ENCODE measurements at regions not wholly inside any gene's neighbourhood (a gene's known extent, or its start where the extent isn't known, plus 50 kb on each side); places are given as distances from the start of the nearest gene placed in this dataset.

GRCh38 chr12:107537464-107538119, 148.0 kb upstream of the PWP1 start:
- no peak for DNase-seq

GRCh38 chr12:107539196-107539939, 146.2 kb upstream of the PWP1 start:
- no peak for DNase-seq

GRCh38 chr12:107541001-107541705, 144.4 kb upstream of the PWP1 start:
- no peak for DNase-seq

GRCh38 chr12:107543416-107543815, 142.2 kb upstream of the PWP1 start:
- DNase-seq: no peak

- DNase-seq: no peak
Measured at GRCh38 chr12:107543841-107544240, 141.8 kb upstream of the PWP1 start.

GRCh38 chr12:107544937-107545336, 140.7 kb upstream of the PWP1 start:
- DNase-seq: peak; percentile 63

GRCh38 chr12:107545737-107546353, 139.8 kb upstream of the PWP1 start:
- peak; percentile 75 for DNase-seq

GRCh38 chr12:107547389-107547788, 138.2 kb upstream of the PWP1 start:
- DNase-seq: no peak

- no peak for DNase-seq
Measured at GRCh38 chr12:107549651-107550480, 135.7 kb upstream of the PWP1 start.

- DNase-seq: no peak
Measured at GRCh38 chr12:107551434-107551833, 134.2 kb upstream of the PWP1 start.

GRCh38 chr12:107552263-107552662, 133.3 kb upstream of the PWP1 start:
- no peak for DNase-seq

GRCh38 chr12:107553211-107553765, 132.3 kb upstream of the PWP1 start:
- DNase-seq: no peak

- no peak for DNase-seq
Measured at GRCh38 chr12:107554941-107555340, 130.7 kb upstream of the PWP1 start.

- no peak for DNase-seq
Measured at GRCh38 chr12:107557026-107557425, 128.6 kb upstream of the PWP1 start.

GRCh38 chr12:107557589-107558100, 128.0 kb upstream of the PWP1 start:
- DNase-seq: no peak

- DNase-seq: no peak
Measured at GRCh38 chr12:107558141-107558815, 127.3 kb upstream of the PWP1 start.

- DNase-seq: no peak
Measured at GRCh38 chr12:107558816-107559382, 126.7 kb upstream of the PWP1 start.

GRCh38 chr12:107560165-107560898, 125.3 kb upstream of the PWP1 start:
- DNase-seq: no peak

- DNase-seq: no peak
Measured at GRCh38 chr12:107560899-107561285, 124.7 kb upstream of the PWP1 start.

GRCh38 chr12:107564946-107565345, 120.7 kb upstream of the PWP1 start:
- no peak for DNase-seq
